H9 (cell line): ENCODE measurements at regions not wholly inside any gene's neighbourhood (a gene's known extent, or its start where the extent isn't known, plus 50 kb on each side); places are given as distances from the start of the nearest gene placed in this dataset.

Source experiments
- DNase-seq: peaks from one replicate; pipeline ENCODE4 v3.0.0-alpha.2; 2017
- H2AFZ ChIP-seq: one replicate; pipeline ENCODE4 v1.6.1; 2013; ENCODE audit warnings: mild to moderate bottlenecking, low read length, control low read depth, moderate library complexity
- H2AK5ac ChIP-seq: 2 replicates; pipeline ENCODE4 v1.6.1; 2013; ENCODE audit warnings: low read length, control low read depth, mixed read lengths; ENCODE audit not compliant: insufficient read length
- H2BK120ac ChIP-seq: one replicate; pipeline ENCODE4 v1.6.1; 2013; ENCODE audit warnings: low read depth, mild to moderate bottlenecking, low read length, control low read depth, inconsistent platforms; ENCODE audit not compliant: poor library complexity, severe bottlenecking
- H2BK12ac ChIP-seq: 2 replicates; pipeline ENCODE4 v1.6.1; 2013; ENCODE audit warnings: low read length, control low read depth, mixed read lengths, low read depth; ENCODE audit not compliant: insufficient read length
- H2BK15ac ChIP-seq: 2 replicates; pipeline ENCODE4 v1.6.1; 2013; ENCODE audit warnings: low read depth, low read length, control low read depth
- H2BK20ac ChIP-seq: one replicate; pipeline ENCODE4 v1.6.1; 2013; ENCODE audit warnings: low read depth, mild to moderate bottlenecking, low read length, control low read depth, inconsistent platforms; ENCODE audit not compliant: poor library complexity, severe bottlenecking
- H2BK5ac ChIP-seq: 2 replicates; pipeline ENCODE4 v1.6.1; 2013; ENCODE audit warnings: low read length, control low read depth, mixed read lengths; ENCODE audit not compliant: insufficient read length
- H3K14ac ChIP-seq: 2 replicates; pipeline ENCODE4 v1.6.1; 2013; ENCODE audit warnings: low read length, control low read depth; ENCODE audit not compliant: insufficient read depth
- H3K18ac ChIP-seq: 2 replicates; pipeline ENCODE4 v1.6.1; 2013; ENCODE audit warnings: low read depth, mild to moderate bottlenecking, mixed read lengths, low read length, control low read depth; ENCODE audit not compliant: insufficient read length
- H3K23ac ChIP-seq: 2 replicates; pipeline ENCODE4 v1.6.1; 2013; ENCODE audit warnings: low read length, control low read depth, mixed read lengths, low read depth; ENCODE audit not compliant: insufficient read length
- H3K23me2 ChIP-seq: 2 replicates; pipeline ENCODE4 v1.6.1; 2013; ENCODE audit warnings: low read depth, mild to moderate bottlenecking, mixed read lengths, low read length, control low read depth; ENCODE audit not compliant: insufficient read length, poor library complexity, severe bottlenecking
- H3K27ac ChIP-seq: 2 replicates; pipeline ENCODE4 v1.5.1; 2013; ENCODE audit warnings: low read length, control low read depth, mixed read lengths, low read depth; ENCODE audit not compliant: insufficient read length
- H3K27me3 ChIP-seq: 2 replicates; pipeline ENCODE4 v1.6.1; 2013; ENCODE audit warnings: low read length, control low read depth, inconsistent platforms; ENCODE audit not compliant: insufficient read depth
- H3K4ac ChIP-seq: 2 replicates; pipeline ENCODE4 v1.6.1; 2013; ENCODE audit warnings: low read depth, mild to moderate bottlenecking, control low read depth, inconsistent platforms, low read length, moderate library complexity
- H3K4me1 ChIP-seq: 2 replicates; pipeline ENCODE4 v1.6.1; 2013; ENCODE audit warnings: low read length, control low read depth, inconsistent platforms; ENCODE audit not compliant: insufficient read depth
- H3K4me2 ChIP-seq: 2 replicates; pipeline ENCODE4 v1.6.1; 2013; ENCODE audit warnings: low read length, control low read depth, mixed read lengths; ENCODE audit not compliant: insufficient read length, insufficient read depth
- H3K56ac ChIP-seq: 2 replicates; pipeline ENCODE4 v1.6.1; 2013; ENCODE audit warnings: low read depth, mild to moderate bottlenecking, mixed read lengths, low read length, control low read depth; ENCODE audit not compliant: insufficient read length
- H3K79me1 ChIP-seq: 2 replicates; pipeline ENCODE4 v1.6.1; 2013; ENCODE audit warnings: low read depth, mild to moderate bottlenecking, moderate library complexity, low read length, control low read depth, inconsistent platforms; ENCODE audit not compliant: insufficient read depth, poor library complexity, severe bottlenecking
- H3K79me2 ChIP-seq: 2 replicates; pipeline ENCODE4 v1.6.1; 2013; ENCODE audit warnings: low read length, control low read depth, inconsistent platforms; ENCODE audit not compliant: insufficient read depth
- H3K9ac ChIP-seq: 2 replicates; pipeline ENCODE4 v1.6.1; 2013; ENCODE audit warnings: low read length, control low read depth, mixed read lengths; ENCODE audit not compliant: insufficient read length; ENCODE audit errors: extremely low read depth
- H3K9me3 ChIP-seq: one replicate; pipeline ENCODE4 v1.6.1; 2013; ENCODE audit warnings: low read depth, low read length, inconsistent platforms; ENCODE audit not compliant: control insufficient read depth
- H3T11ph ChIP-seq: one replicate; pipeline ENCODE4 v1.6.1; 2013; ENCODE audit warnings: mild to moderate bottlenecking, low read length, control low read depth, inconsistent platforms
- H4K20me1 ChIP-seq: one replicate; pipeline ENCODE4 v1.6.1; 2013; ENCODE audit not compliant: control insufficient read depth, insufficient read length, insufficient read depth
- H4K5ac ChIP-seq: 2 replicates; pipeline ENCODE4 v1.6.1; 2013; ENCODE audit warnings: low read depth, mild to moderate bottlenecking, mixed read lengths, low read length, control low read depth; ENCODE audit not compliant: insufficient read length
- H4K8ac ChIP-seq: replicated peaks from 2 replicates; pipeline ENCODE4 v1.6.1; 2013; ENCODE audit warnings: low read length, control low read depth, mixed read lengths, low read depth; ENCODE audit not compliant: insufficient read length
- H4K91ac ChIP-seq: 2 replicates; pipeline ENCODE4 v1.6.1; 2013; ENCODE audit warnings: low read depth, mild to moderate bottlenecking, moderate library complexity, mixed read lengths, low read length, control low read depth; ENCODE audit not compliant: insufficient read length
- H3K27ac Mint-ChIP-seq, 3 experiments: 2 replicates in 2 of 3; 3 replicates in 1 of 3; pipeline ENCODE4 v1.8.0; 2020 to 2021; ENCODE audit warnings: mixed read lengths in 3 of 3, mild to moderate bottlenecking in 1 of 3, moderate library complexity in 1 of 3
- H3K27me3 Mint-ChIP-seq: 2 replicates; pipeline ENCODE4 v1.8.0; 2021; ENCODE audit warnings: low read depth, mild to moderate bottlenecking, moderate library complexity, mixed read lengths
- H3K36me3 Mint-ChIP-seq, 3 experiments: 2 replicates in 2 of 3; 3 replicates in 1 of 3; pipeline ENCODE4 v1.8.0; 2020 to 2021; ENCODE audit warnings: low read depth in 3 of 3, mixed read lengths in 3 of 3; ENCODE audit not compliant: insufficient read depth in 1 of 3
- H3K4me1 Mint-ChIP-seq, 2 experiments: 2 replicates each; pipeline ENCODE4 v1.8.0; 2020; ENCODE audit warnings: mixed read lengths in 2 of 2
- H3K4me3 Mint-ChIP-seq, 2 experiments: 2 replicates in 1 of 2; 3 replicates in 1 of 2; pipeline ENCODE4 v1.8.0; 2020 to 2021; ENCODE audit warnings: mild to moderate bottlenecking in 2 of 2, mixed read lengths in 2 of 2, moderate library complexity in 1 of 2
- H3K9me3 Mint-ChIP-seq, 2 experiments: 2 replicates in 1 of 2; 3 replicates in 1 of 2; pipeline ENCODE4 v1.8.0; 2020; ENCODE audit warnings: mild to moderate bottlenecking in 2 of 2, mixed read lengths in 2 of 2, moderate library complexity in 1 of 2
- CTCF ChIP-seq: fragments of 200-600 bp; sonication (generic); conservative IDR thresholded peaks from 3 replicates; pipeline ENCODE4 v1.8.0; 2021; ENCODE audit warnings: antibody characterized with exemption, mild to moderate bottlenecking

GRCh38 chr3:25218362-25218761 lies 209.7 kb upstream of the RARB start:
- Histone ChIP-seq H3K14ac (no peak overlapping the region), H3K79me1 (no peaks in the 10 kb centered on the region), H3K23ac (no peak overlapping the region), H4K8ac (no peak overlapping the region), H2BK5ac (no peak overlapping the region), H2AFZ (no peak overlapping the region), H3K4me2 (no peak overlapping the region), H3K27ac (no peak overlapping the region), H3K4ac (no peak overlapping the region), H3K18ac (no peak overlapping the region), H2BK20ac (no peak overlapping the region), H4K20me1 (no peaks in the 10 kb centered on the region), H2BK120ac (no peak overlapping the region), H3K9ac (no peak overlapping the region), H3K56ac (no peak overlapping the region), H3K27me3 (no peaks in the 10 kb centered on the region; the same call in 1 of the 2 replicates), H2BK15ac (no peak overlapping the region), H3T11ph (no peak overlapping the region), H3K4me1 (no peaks in the 10 kb centered on the region), H2BK12ac (no peak overlapping the region), H3K9me3 (no peaks in the 10 kb centered on the region), H3K23me2 (no peaks in the 10 kb centered on the region), H3K79me2 (no peaks in the 10 kb centered on the region), H4K5ac (no peak overlapping the region), H4K91ac (no peak overlapping the region), H2AK5ac (no peak overlapping the region)
- H3K27me3 Mint-ChIP-seq, result no peaks in the 10 kb centered on the region
- TF ChIP-seq CTCF, result no peak
- no peaks in the 10 kb centered on the region; a peak in 3 of 5 replicates for H3K9me3 Mint-ChIP-seq
- no peak overlapping the region for H3K4me3 Mint-ChIP-seq
- H3K4me1 Mint-ChIP-seq, result no peaks in the 10 kb centered on the region; a peak in 1 of 4 replicates
- DNase-seq, result no peak
- H3K27ac Mint-ChIP-seq, result no peak overlapping the region
- no peaks in the 10 kb centered on the region; a peak in 1 of 7 replicates for H3K36me3 Mint-ChIP-seq
